ENCODE measurements at regions not wholly inside any gene's neighbourhood (a gene's known extent, or its start where the extent isn't known, plus 50 kb on each side); places are given as distances from the start of the nearest gene placed in this dataset.

DNA sequence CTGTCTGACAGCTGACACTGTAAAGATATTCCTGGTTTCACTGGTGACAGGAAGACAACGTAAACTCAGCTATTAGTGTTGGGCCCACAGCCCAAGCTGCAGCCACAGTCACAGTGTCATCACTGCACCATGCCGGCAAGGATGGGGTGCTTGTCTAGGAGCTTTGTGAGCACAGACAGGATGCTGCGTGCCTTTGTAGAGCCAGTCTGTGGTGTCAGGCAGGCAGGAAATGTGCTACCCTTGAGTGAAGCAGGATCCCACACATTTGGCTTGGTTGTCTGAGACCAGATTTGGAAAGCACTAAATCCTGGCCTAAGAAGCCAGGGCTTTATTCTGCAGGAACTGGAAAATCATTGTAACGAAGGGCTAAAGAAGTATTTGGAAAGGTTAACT is 121.6 kb upstream of the ADAMTS16 start:
- TF ChIP-seq TAF1 (IDR thresholded peaks at IDR 0.05; ENCODE audit: borderline replicate concordance, insufficient read depth, low read length) (no peak), SIN3A (IDR thresholded peaks at IDR 0.05; ENCODE audit: borderline replicate concordance, insufficient read depth, low read length) (no peak)
- TF ChIP-seq, protein P1, sequence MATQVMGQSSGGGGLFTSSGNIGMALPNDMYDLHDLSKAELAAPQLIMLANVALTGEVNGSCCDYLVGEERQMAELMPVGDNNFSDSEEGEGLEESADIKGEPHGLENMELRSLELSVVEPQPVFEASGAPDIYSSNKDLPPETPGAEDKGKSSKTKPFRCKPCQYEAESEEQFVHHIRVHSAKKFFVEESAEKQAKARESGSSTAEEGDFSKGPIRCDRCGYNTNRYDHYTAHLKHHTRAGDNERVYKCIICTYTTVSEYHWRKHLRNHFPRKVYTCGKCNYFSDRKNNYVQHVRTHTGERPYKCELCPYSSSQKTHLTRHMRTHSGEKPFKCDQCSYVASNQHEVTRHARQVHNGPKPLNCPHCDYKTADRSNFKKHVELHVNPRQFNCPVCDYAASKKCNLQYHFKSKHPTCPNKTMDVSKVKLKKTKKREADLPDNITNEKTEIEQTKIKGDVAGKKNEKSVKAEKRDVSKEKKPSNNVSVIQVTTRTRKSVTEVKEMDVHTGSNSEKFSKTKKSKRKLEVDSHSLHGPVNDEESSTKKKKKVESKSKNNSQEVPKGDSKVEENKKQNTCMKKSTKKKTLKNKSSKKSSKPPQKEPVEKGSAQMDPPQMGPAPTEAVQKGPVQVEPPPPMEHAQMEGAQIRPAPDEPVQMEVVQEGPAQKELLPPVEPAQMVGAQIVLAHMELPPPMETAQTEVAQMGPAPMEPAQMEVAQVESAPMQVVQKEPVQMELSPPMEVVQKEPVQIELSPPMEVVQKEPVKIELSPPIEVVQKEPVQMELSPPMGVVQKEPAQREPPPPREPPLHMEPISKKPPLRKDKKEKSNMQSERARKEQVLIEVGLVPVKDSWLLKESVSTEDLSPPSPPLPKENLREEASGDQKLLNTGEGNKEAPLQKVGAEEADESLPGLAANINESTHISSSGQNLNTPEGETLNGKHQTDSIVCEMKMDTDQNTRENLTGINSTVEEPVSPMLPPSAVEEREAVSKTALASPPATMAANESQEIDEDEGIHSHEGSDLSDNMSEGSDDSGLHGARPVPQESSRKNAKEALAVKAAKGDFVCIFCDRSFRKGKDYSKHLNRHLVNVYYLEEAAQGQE (IDR thresholded peaks at IDR 0.05; ENCODE audit: insufficient read depth in 1 of 2, low read depth in 2 of 2, low read length in 2 of 2): no peak

All from PFSK-1 (cell line).